C4-2B (cell line): ENCODE measurements at regions not wholly inside any gene's neighbourhood (a gene's known extent, or its start where the extent isn't known, plus 50 kb on each side); places are given as distances from the start of the nearest gene placed in this dataset.

Experiments
- ZFX ChIP-seq: fragments of 450-650 bp; IDR thresholded peaks from 2 replicates; pipeline ENCODE4 v1.6.1; 2017
- TF ChIP-seq, protein P1 (sequence below): fragments of 450-650 bp; conservative IDR thresholded peaks from 2 replicates; pipeline ENCODE4 v1.5.1; 2017; ENCODE audit warnings: mild to moderate bottlenecking

DNA sequence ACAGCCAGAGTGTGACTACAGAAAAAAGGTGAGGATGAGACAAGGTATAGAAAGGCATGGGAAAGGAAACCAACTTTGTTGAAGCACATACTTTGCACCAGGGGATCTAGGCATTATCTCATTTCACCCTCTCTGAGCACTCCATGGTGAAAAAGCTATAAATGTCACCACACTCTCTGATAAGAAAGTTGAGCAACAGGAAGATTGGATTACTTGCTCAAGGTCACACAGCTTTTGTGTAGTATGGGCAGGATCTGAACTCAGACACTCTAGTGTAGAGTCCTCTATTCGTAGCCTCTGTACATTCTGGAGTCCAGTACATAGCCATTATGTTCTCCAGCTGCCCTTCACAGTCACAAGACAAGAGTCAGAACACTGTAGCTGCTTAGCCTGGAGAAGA, 163.4 kb upstream of the SEMA6D start:
- TF ChIP-seq, protein P1, sequence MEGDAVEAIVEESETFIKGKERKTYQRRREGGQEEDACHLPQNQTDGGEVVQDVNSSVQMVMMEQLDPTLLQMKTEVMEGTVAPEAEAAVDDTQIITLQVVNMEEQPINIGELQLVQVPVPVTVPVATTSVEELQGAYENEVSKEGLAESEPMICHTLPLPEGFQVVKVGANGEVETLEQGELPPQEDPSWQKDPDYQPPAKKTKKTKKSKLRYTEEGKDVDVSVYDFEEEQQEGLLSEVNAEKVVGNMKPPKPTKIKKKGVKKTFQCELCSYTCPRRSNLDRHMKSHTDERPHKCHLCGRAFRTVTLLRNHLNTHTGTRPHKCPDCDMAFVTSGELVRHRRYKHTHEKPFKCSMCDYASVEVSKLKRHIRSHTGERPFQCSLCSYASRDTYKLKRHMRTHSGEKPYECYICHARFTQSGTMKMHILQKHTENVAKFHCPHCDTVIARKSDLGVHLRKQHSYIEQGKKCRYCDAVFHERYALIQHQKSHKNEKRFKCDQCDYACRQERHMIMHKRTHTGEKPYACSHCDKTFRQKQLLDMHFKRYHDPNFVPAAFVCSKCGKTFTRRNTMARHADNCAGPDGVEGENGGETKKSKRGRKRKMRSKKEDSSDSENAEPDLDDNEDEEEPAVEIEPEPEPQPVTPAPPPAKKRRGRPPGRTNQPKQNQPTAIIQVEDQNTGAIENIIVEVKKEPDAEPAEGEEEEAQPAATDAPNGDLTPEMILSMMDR: no peak
- no peak for TF ChIP-seq ZFX
